B cell (primary cell): ENCODE measurements at regions not wholly inside any gene's neighbourhood (a gene's known extent, or its start where the extent isn't known, plus 50 kb on each side); places are given as distances from the start of the nearest gene placed in this dataset.

Experiments used
- ATAC-seq: fragments of 200-7000 bp; cut with Tn5 transposase; one replicate; pipeline ENCODE4 v1.10.0; 2021; ENCODE audit warnings: low read depth, mild to moderate bottlenecking, moderate number of reproducible peaks, moderate library complexity
- CTCF ChIA-PET: fragments of 350-600 bp; sonication (Branson Sonifier 250); formaldehyde crosslinking; loops from one replicate; lab custom pipeline; 2021; ENCODE audit warnings: antibody characterized with exemption, inconsistent platforms; lab: Charles Lee
- POLR2A ChIA-PET: fragments of 350-600 bp; sonication (Branson Sonifier 250); formaldehyde crosslinking; loops from one replicate; lab custom pipeline; 2021; ENCODE audit warnings: antibody characterized with exemption; lab: Charles Lee
- DNase-seq: peaks from one replicate; pipeline ENCODE4 v3.0.0; 2013
- H2AFZ ChIP-seq: 2 replicates; pipeline ENCODE4 v1.6.1; 2012; ENCODE audit warnings: mild to moderate bottlenecking, low read depth, low read length; ENCODE audit not compliant: insufficient read depth, poor library complexity, severe bottlenecking
- H3K27ac ChIP-seq, 2 donors: 1 replicate in 1 of 2; 2 replicates in 1 of 2; pipeline ENCODE4 v1.5.1; 2012 to 2013; ENCODE audit warnings: low read length in 2 of 2, mild to moderate bottlenecking in 2 of 2, moderate library complexity in 1 of 2
- H3K27me3 ChIP-seq, 4 experiments: fragments of 200-600 bp in 1 of 4; sonication (generic) in 1 of 4; replicated peaks in 1 of 4; 1 replicate in 2 of 4; 2 replicates in 2 of 4; pipeline versions ENCODE4 v1.6.1 to v1.7.0; 2013 to 2016; ENCODE audit warnings: low read length in 3 of 4, mild to moderate bottlenecking in 2 of 4, mixed read lengths in 1 of 4, moderate library complexity in 1 of 4; ENCODE audit not compliant: insufficient read depth in 4 of 4, control insufficient read depth in 3 of 4; ENCODE audit errors: control extremely low read depth in 1 of 4
- H3K36me3 ChIP-seq, 2 experiments: replicated peaks in 1 of 2; 1 replicate in 1 of 2; 2 replicates in 1 of 2; pipeline versions ENCODE4 v1.6.1 to v1.7.1; 2013; ENCODE audit warnings: low read length in 1 of 2; ENCODE audit not compliant: insufficient read depth in 2 of 2, control insufficient read depth in 1 of 2; ENCODE audit errors: control extremely low read depth in 1 of 2, extremely low read depth in 1 of 2
- H3K4me1 ChIP-seq, 2 donors: fragments of 200-600 bp in 1 of 2; sonication (generic) in 1 of 2; 1 replicate in 1 of 2; 2 replicates in 1 of 2; pipeline versions ENCODE4 v1.5.1 to v1.6.1; 2013 to 2017; ENCODE audit warnings: low read length in 2 of 2; ENCODE audit not compliant: control insufficient read depth in 2 of 2, insufficient read depth in 2 of 2
- H3K4me2 ChIP-seq: replicated peaks from 2 replicates; pipeline ENCODE3; 2012; ENCODE audit warnings: mild to moderate bottlenecking, low read depth, low read length; ENCODE audit not compliant: poor library complexity, severe bottlenecking
- H3K4me3 ChIP-seq, 5 experiments: fragments of 200-600 bp in 1 of 5; sonication (generic) in 1 of 5; 1 replicate in 3 of 5; 2 replicates in 2 of 5; pipeline versions ENCODE4 v1.5.1 to v1.7.0; 2011 to 2016; ENCODE audit warnings: low read length in 4 of 5, mild to moderate bottlenecking in 4 of 5, low read depth in 2 of 5, control low read depth in 1 of 5, moderate library complexity in 1 of 5; ENCODE audit not compliant: insufficient read depth in 1 of 5; ENCODE audit errors: control extremely low read depth in 1 of 5, extremely low read depth in 1 of 5
- H3K79me2 ChIP-seq: fragments of 200-600 bp; sonication (generic); one replicate; pipeline ENCODE4 v1.6.0; 2016; ENCODE audit warnings: low read length; ENCODE audit not compliant: control insufficient read depth, insufficient read depth
- H3K9ac ChIP-seq: fragments of 200-600 bp; sonication (generic); 2 replicates; pipeline ENCODE4 v1.6.1; 2017; ENCODE audit warnings: mild to moderate bottlenecking, low read length, moderate library complexity
- H3K9me3 ChIP-seq, 3 donors: one replicate each; pipeline versions ENCODE4 v1.6.1 to v1.7.1; 2013; ENCODE audit warnings: low read length in 2 of 3; ENCODE audit not compliant: control insufficient read depth in 2 of 3, insufficient read depth in 1 of 3; ENCODE audit errors: control extremely low read depth in 1 of 3
- H4K20me1 ChIP-seq: 2 replicates; pipeline ENCODE4 v1.6.0; 2012; ENCODE audit warnings: mild to moderate bottlenecking, low read length; ENCODE audit not compliant: insufficient read depth, control insufficient read depth, poor library complexity, severe bottlenecking
- H3K27ac Mint-ChIP-seq: one replicate; pipeline ENCODE4 v1.8.0; 2021; ENCODE audit warnings: mixed read lengths
- H3K27me3 Mint-ChIP-seq: one replicate; pipeline ENCODE4 v1.8.0; 2021; ENCODE audit warnings: mixed read lengths
- H3K4me1 Mint-ChIP-seq: one replicate; pipeline ENCODE4 v1.8.0; 2021; ENCODE audit warnings: mixed read lengths
- H3K4me3 Mint-ChIP-seq: one replicate; pipeline ENCODE4 v1.8.0; 2021; ENCODE audit warnings: mixed read lengths
- H3K9me3 Mint-ChIP-seq: one replicate; pipeline ENCODE4 v1.8.0; 2022; ENCODE audit warnings: mixed read lengths; ENCODE audit not compliant: insufficient read depth
- CTCF ChIP-seq: fragments of 200-600 bp; IDR thresholded peaks from one replicate; pipeline ENCODE4 v1.8.0; 2022; ENCODE audit warnings: antibody characterized with exemption, mild to moderate bottlenecking
- EZH2 ChIP-seq: IDR thresholded peaks from 2 replicates; pipeline ENCODE4 v1.6.1; 2012; ENCODE audit warnings: borderline replicate concordance, low read depth, mild to moderate bottlenecking, moderate library complexity, low read length; ENCODE audit not compliant: insufficient read depth, poor library complexity, severe bottlenecking
- WGBS: methylation state at CpG from one replicate; pipeline ENCODE4 v1.1.5; 2013; ENCODE audit warnings: missing lambda C conversion rate; ENCODE audit not compliant: insufficient coverage; 5-methylcytosine and 5-hydroxymethylcytosine counted together
- intact Hi-C: fragments of 100-400 bp; cut with micrococcal nuclease; formaldehyde crosslinking; loops from one replicate; pipeline ENCODE4 v1.10.0; 2022

- Histone ChIP-seq H3K27ac (no peak overlapping the region), H3K9me3 (no peaks in the 10 kb centered on the region), H3K4me2 (no peak overlapping the region), H3K36me3 (no peaks in the 10 kb centered on the region), H2AFZ (no peak overlapping the region), H3K9ac (no peak overlapping the region), H3K79me2 (no peaks in the 10 kb centered on the region), H4K20me1 (no peaks in the 10 kb centered on the region), H3K27me3 (no peaks in the 10 kb centered on the region), H3K4me3 (no peak overlapping the region), H3K4me1 (no peaks in the 10 kb centered on the region)
- intact Hi-C loops = no loop called here
- Mint-ChIP-seq H3K4me3 (no peak overlapping the region), H3K27me3 (no peaks in the 10 kb centered on the region), H3K4me1 (no peaks in the 10 kb centered on the region), H3K27ac (no peak overlapping the region), H3K9me3 (no peaks in the 10 kb centered on the region)
- no CpG with 5 or more reads among the region's 1 CpG for WGBS
- CTCF ChIA-PET = no interaction called here
- ATAC-seq (no peak), DNase-seq (no peak)
- POLR2A ChIA-PET = no interaction called here
- no peak for TF ChIP-seq EZH2
- TF ChIP-seq CTCF = no peak
These were observed 170.4 kb upstream of the THSD7A start for GRCh38 chr7:12002428-12002827.

GRCh38 chr7:12004581-12004980, 172.6 kb upstream of the THSD7A start:
- Histone ChIP-seq H4K20me1 (no peaks in the 10 kb centered on the region), H3K27me3 (no peaks in the 10 kb centered on the region), H3K4me2 (no peak overlapping the region), H3K27ac (no peak overlapping the region), H3K4me1 (no peaks in the 10 kb centered on the region), H3K4me3 (no peak overlapping the region), H3K36me3 (no peaks in the 10 kb centered on the region), H3K9ac (no peak overlapping the region), H3K9me3 (no peaks in the 10 kb centered on the region), H3K79me2 (no peaks in the 10 kb centered on the region), H2AFZ (no peak overlapping the region)
- ChIA-PET CTCF (no interaction called here), POLR2A (no interaction called here)
- WGBS = no CpG with 5 or more reads among the region's 5 CpGs
- no peaks in the 10 kb centered on the region for H3K4me1 Mint-ChIP-seq
- no peak overlapping the region for H3K4me3 Mint-ChIP-seq
- ATAC-seq (no peak), DNase-seq (no peak)
- H3K27me3 Mint-ChIP-seq = no peaks in the 10 kb centered on the region
- no peak overlapping the region for H3K27ac Mint-ChIP-seq
- TF ChIP-seq CTCF (no peak), EZH2 (no peak)
- H3K9me3 Mint-ChIP-seq = no peaks in the 10 kb centered on the region
- intact Hi-C loops = no loop called here
